Suprapubic skin (tissue), 4 donors: ENCODE measurements at regions not wholly inside any gene's neighbourhood (a gene's known extent, or its start where the extent isn't known, plus 50 kb on each side); places are given as distances from the start of the nearest gene placed in this dataset.

Experiments used
- DNase-seq, 2 donors: peaks; one replicate each; pipeline ENCODE4 v3.0.0-alpha.2; 2019; ENCODE audit warnings: low spot score in 2 of 2
- H3K27ac ChIP-seq: fragments of 200-600 bp; sonication (generic); one replicate; pipeline ENCODE4 v1.5.1; 2019
- H3K27me3 ChIP-seq: fragments of 200-600 bp; sonication (generic); one replicate; pipeline ENCODE4 v1.5.1; 2019
- H3K36me3 ChIP-seq: fragments of 200-600 bp; sonication (generic); one replicate; pipeline ENCODE4 v1.5.1; 2019
- H3K4me1 ChIP-seq: fragments of 200-600 bp; sonication (generic); one replicate; pipeline ENCODE4 v1.5.1; 2019
- H3K4me3 ChIP-seq: fragments of 200-600 bp; sonication (generic); one replicate; pipeline ENCODE4 v1.5.1; 2019; ENCODE audit warnings: mild to moderate bottlenecking
- H3K9me3 ChIP-seq: fragments of 200-600 bp; sonication (generic); one replicate; pipeline ENCODE4 v1.5.1; 2019
- EP300 ChIP-seq: sonication (generic); formaldehyde crosslinking; IDR thresholded peaks from one replicate; pipeline ENCODE4 v1.6.1; 2017; ENCODE audit warnings: antibody characterized with exemption
- POLR2A ChIP-seq, 2 donors: fragments of 450-650 bp; IDR thresholded peaks; one replicate each; pipeline ENCODE4 v1.6.1; 2017; ENCODE audit warnings: antibody characterized with exemption in 2 of 2, mild to moderate bottlenecking in 2 of 2, moderate library complexity in 2 of 2
- POLR2AphosphoS5 ChIP-seq, 3 donors: sonication (generic); formaldehyde crosslinking; IDR thresholded peaks; one replicate each; pipeline ENCODE4 v1.6.1; 2017; ENCODE audit warnings: antibody characterized with exemption in 3 of 3
- WGBS: methylation state at CpG from one replicate; pipeline ENCODE4 v1.1.5; 2018; 5-methylcytosine and 5-hydroxymethylcytosine counted together
- TF ChIP-seq, protein P1 (sequence below), 2 donors: fragments of 200-600 bp in 1 of 2; fragments of 450-650 bp in 1 of 2; sonication (generic) in 1 of 2; IDR thresholded peaks; one replicate each; pipeline ENCODE4 v1.5.1; 2016 to 2019; ENCODE audit warnings: antibody characterized with exemption in 2 of 2, mild to moderate bottlenecking in 1 of 2, moderate library complexity in 1 of 2

DNA sequence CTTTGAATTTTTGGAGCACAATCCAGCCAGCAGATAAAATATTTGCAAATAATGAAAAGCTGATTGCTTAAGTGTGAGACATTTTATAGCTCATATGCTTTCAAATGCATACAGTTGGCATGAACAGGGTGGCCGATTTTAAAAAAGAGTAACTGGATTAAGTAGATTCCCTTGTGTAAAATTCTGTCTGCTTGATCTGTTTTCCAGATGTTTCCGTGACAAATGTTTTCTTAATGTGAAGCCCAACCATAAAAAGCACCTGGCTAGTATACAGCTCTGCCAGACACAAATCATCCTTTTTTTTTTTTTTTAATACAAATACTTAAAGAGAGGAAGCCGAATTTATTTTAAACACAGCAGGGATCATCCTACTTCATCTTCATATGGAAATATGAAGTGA is 440.7 kb downstream of the CCER1 start:
- Histone ChIP-seq H3K4me1 (peaks cover 6% of the 10 kb centered on the region), H3K27ac (no peak overlapping the region), H3K4me3 (no peak overlapping the region), H3K36me3 (no peaks in the 10 kb centered on the region), H3K9me3 (no peaks in the 10 kb centered on the region), H3K27me3 (no peaks in the 10 kb centered on the region)
- TF ChIP-seq EP300 (no peak), POLR2AphosphoS5 (IDR thresholded peaks at IDR 0.05) (no peak), POLR2A (IDR thresholded peaks at IDR 0.05) (no peak)
- TF ChIP-seq, protein P1, sequence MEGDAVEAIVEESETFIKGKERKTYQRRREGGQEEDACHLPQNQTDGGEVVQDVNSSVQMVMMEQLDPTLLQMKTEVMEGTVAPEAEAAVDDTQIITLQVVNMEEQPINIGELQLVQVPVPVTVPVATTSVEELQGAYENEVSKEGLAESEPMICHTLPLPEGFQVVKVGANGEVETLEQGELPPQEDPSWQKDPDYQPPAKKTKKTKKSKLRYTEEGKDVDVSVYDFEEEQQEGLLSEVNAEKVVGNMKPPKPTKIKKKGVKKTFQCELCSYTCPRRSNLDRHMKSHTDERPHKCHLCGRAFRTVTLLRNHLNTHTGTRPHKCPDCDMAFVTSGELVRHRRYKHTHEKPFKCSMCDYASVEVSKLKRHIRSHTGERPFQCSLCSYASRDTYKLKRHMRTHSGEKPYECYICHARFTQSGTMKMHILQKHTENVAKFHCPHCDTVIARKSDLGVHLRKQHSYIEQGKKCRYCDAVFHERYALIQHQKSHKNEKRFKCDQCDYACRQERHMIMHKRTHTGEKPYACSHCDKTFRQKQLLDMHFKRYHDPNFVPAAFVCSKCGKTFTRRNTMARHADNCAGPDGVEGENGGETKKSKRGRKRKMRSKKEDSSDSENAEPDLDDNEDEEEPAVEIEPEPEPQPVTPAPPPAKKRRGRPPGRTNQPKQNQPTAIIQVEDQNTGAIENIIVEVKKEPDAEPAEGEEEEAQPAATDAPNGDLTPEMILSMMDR (IDR thresholded peaks at IDR 0.05): no peak
- 16% methylated on average over 3 of the region's 3 CpGs for WGBS
- DNase-seq: no peak

DNA sequence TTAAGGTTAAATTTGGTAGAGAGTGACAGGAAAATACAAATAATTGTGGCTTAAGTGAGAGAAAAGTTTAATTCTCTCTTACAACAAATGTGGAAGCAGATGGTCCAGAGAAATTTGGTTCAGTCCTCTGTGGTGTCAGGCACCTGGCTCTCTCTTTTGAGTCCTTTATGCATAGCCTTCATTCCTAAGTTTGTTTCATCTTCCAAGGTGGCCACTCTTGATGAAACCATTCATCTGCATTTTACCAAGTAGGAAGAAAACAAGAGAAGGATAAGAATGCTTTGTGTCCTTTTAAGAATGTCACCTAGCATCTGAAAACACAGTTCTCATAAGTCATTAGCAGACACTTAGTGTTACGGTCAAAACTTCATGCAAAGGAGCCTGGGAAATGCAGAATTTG is 442.5 kb downstream of the CCER1 start:
- Histone ChIP-seq H3K9me3 (no peaks in the 10 kb centered on the region), H3K4me1 (peaks cover 4% of the 10 kb centered on the region), H3K27ac (no peak overlapping the region), H3K36me3 (no peaks in the 10 kb centered on the region), H3K27me3 (no peaks in the 10 kb centered on the region), H3K4me3 (no peak overlapping the region)
- 66% methylated on average over 1 of the region's 1 CpG for WGBS
- DNase-seq: no peak
- TF ChIP-seq POLR2AphosphoS5 (IDR thresholded peaks at IDR 0.05) (no peak), EP300 (no peak), POLR2A (IDR thresholded peaks at IDR 0.05) (no peak)
- TF ChIP-seq, protein P1 (IDR thresholded peaks at IDR 0.05): no peak

DNA sequence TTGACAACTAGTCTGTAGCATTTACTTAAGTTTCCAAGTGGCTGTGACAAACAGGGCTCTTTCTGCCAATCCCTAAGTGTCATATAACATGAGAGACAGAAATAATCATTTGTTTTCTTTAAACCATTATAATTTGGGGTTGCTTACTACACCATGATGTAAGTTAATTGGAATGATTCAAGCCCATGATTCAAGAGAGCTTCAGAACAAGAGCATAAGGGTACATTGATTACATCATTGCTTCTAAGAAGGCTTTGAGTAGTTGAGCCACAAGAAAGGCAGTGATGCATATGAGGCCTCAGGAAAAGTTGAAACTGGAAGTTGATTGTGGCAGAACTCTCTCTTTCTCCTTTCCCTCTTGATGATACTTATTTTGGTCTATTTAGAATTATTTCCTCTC is 444.0 kb downstream of the CCER1 start:
- Histone ChIP-seq H3K9me3 (no peaks in the 10 kb centered on the region), H3K4me1 (peaks cover 4% of the 10 kb centered on the region), H3K27ac (no peak overlapping the region), H3K27me3 (no peaks in the 10 kb centered on the region), H3K4me3 (no peak overlapping the region), H3K36me3 (no peaks in the 10 kb centered on the region)
- TF ChIP-seq POLR2AphosphoS5 (IDR thresholded peaks at IDR 0.05) (no peak), POLR2A (IDR thresholded peaks at IDR 0.05) (no peak), EP300 (no peak)
- TF ChIP-seq, protein P1 (IDR thresholded peaks at IDR 0.05): no peak
- no peak for DNase-seq

DNA sequence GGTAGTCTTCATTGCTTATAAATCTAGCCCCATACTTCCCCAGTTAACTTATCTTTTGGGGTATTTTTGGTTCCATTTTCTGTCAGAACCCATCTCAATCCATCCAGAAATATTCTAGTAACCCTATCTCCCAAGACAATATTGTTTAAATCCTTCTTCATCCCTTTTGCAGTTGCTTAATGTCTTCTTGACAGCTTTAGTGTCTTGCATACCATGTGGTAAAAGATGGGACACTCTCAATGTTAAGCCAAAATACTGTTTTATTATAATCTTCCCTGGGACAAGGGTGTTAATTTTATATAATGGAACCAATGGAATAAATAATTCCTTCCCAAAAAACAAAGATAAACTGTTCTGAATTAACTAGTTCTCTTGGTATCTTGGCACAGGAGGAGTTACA is 450.2 kb downstream of the CCER1 start:
- DNase-seq: no peak
- no peak overlapping the region for H3K27ac ChIP-seq
- no peak for TF ChIP-seq EP300
- TF ChIP-seq, protein P1 (IDR thresholded peaks at IDR 0.05): no peak
- TF ChIP-seq POLR2AphosphoS5 (IDR thresholded peaks at IDR 0.05): no peak
- H3K4me3 ChIP-seq: no peak overlapping the region
- peaks cover 2% of the 10 kb centered on the region for H3K9me3 ChIP-seq
- no peaks in the 10 kb centered on the region for H3K27me3 ChIP-seq
- H3K36me3 ChIP-seq: no peaks in the 10 kb centered on the region
- H3K4me1 ChIP-seq: no peaks in the 10 kb centered on the region

DNA sequence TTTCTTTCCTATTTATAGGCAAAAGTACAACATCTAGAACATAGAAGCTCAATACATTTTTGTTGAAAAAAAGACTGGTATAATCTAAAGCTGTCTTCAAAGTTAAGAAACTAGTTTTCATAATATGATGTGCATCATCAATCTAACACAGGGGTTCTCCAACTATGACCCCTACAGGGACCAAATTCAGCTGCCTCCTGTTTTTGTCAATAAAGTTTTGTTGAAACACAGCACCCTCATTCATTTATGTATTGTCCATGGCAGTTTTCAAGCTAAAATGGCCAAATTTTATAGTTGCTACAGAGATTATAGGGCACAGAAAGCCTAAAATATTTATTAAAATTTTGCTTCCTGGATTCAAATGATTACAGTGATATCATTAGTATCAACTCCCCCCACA is 452.9 kb downstream of the CCER1 start:
- no peak overlapping the region for H3K27ac ChIP-seq
- TF ChIP-seq POLR2AphosphoS5 (IDR thresholded peaks at IDR 0.05) (no peak), EP300 (no peak), POLR2A (IDR thresholded peaks at IDR 0.05) (no peak)
- TF ChIP-seq, protein P1 (IDR thresholded peaks at IDR 0.05): no peak
- no peaks in the 10 kb centered on the region for H3K36me3 ChIP-seq
- no peaks in the 10 kb centered on the region for H3K4me1 ChIP-seq
- DNase-seq: no peak
- H3K27me3 ChIP-seq: no peaks in the 10 kb centered on the region
- H3K9me3 ChIP-seq: peaks cover 2% of the 10 kb centered on the region
- no peak overlapping the region for H3K4me3 ChIP-seq
